KMS-11 (cell line): ENCODE measurements at regions not wholly inside any gene's neighbourhood (a gene's known extent, or its start where the extent isn't known, plus 50 kb on each side); places are given as distances from the start of the nearest gene placed in this dataset.

Experiments used
- H2AFZ ChIP-seq: fragments of 200-600 bp; sonication (generic); 2 replicates; pipeline ENCODE4 v1.6.1; 2016; ENCODE audit warnings: antibody characterized with exemption, mixed run types, low read depth
- H3K27ac ChIP-seq: fragments of 200-600 bp; sonication (generic); 2 replicates; pipeline ENCODE4 v1.6.1; 2016; ENCODE audit warnings: mild to moderate bottlenecking, mixed run types
- H3K27me3 ChIP-seq: fragments of 200-600 bp; sonication (generic); 2 replicates; pipeline ENCODE4 v1.6.1; 2017; ENCODE audit warnings: mild to moderate bottlenecking, low read depth, mixed run types, moderate library complexity; ENCODE audit not compliant: insufficient read depth
- H3K36me3 ChIP-seq: fragments of 200-600 bp; sonication (generic); 2 replicates; pipeline ENCODE4 v1.6.1; 2017; ENCODE audit warnings: mild to moderate bottlenecking, mixed run types; ENCODE audit not compliant: insufficient read depth
- H3K4me1 ChIP-seq: fragments of 200-600 bp; sonication (generic); 2 replicates; pipeline ENCODE4 v1.6.1; 2016; ENCODE audit warnings: mild to moderate bottlenecking, low read depth, mixed run types; ENCODE audit not compliant: poor library complexity, severe bottlenecking
- H3K4me2 ChIP-seq: fragments of 200-600 bp; sonication (generic); 2 replicates; pipeline ENCODE4 v1.7.0; 2016; ENCODE audit warnings: mild to moderate bottlenecking, mixed run types
- H3K4me3 ChIP-seq: fragments of 200-600 bp; sonication (generic); IDR thresholded peaks from 2 replicates; pipeline ENCODE4 v1.6.1; 2017; ENCODE audit warnings: low read depth, low read length, mixed read lengths; ENCODE audit not compliant: insufficient read depth
- H3K79me2 ChIP-seq: fragments of 200-600 bp; sonication (generic); 2 replicates; pipeline ENCODE4 v1.6.1; 2016; ENCODE audit warnings: low read depth, mixed run types; ENCODE audit not compliant: insufficient read depth
- H3K9ac ChIP-seq: fragments of 200-600 bp; sonication (generic); 2 replicates; pipeline ENCODE4 v1.6.1; 2016; ENCODE audit warnings: mild to moderate bottlenecking, mixed run types
- H4K20me1 ChIP-seq: fragments of 200-600 bp; sonication (generic); 2 replicates; pipeline ENCODE4 v1.6.1; 2016; ENCODE audit warnings: mild to moderate bottlenecking, mixed run types; ENCODE audit not compliant: insufficient read depth
- CTCF ChIP-seq: fragments of 200-600 bp; sonication (generic); conservative IDR thresholded peaks from 2 replicates; pipeline ENCODE4 v1.6.1; 2017; ENCODE audit warnings: low read depth, mild to moderate bottlenecking, antibody characterized with exemption, low read length, moderate library complexity, mixed read lengths

GRCh38 chr7:52723606-52724005, 311.8 kb upstream of the POM121L12 start:
- Histone ChIP-seq H3K9ac (no peak overlapping the region), H3K4me1 (no peaks in the 10 kb centered on the region), H3K4me2 (no peak overlapping the region)

GRCh38 chr7:52720856-52721255, 314.6 kb upstream of the POM121L12 start:
- Histone ChIP-seq H4K20me1 (no peaks in the 10 kb centered on the region), H3K4me1 (no peaks in the 10 kb centered on the region), H2AFZ (no peak overlapping the region), H3K79me2 (no peaks in the 10 kb centered on the region), H3K27ac (no peak overlapping the region), H3K9ac (no peak overlapping the region), H3K27me3 (no peaks in the 10 kb centered on the region), H3K4me3 (no peak overlapping the region), H3K36me3 (no peaks in the 10 kb centered on the region), H3K4me2 (no peak overlapping the region)
- no peak for TF ChIP-seq CTCF

More at GRCh38 chr7:52723606-52724005, 311.8 kb upstream of the POM121L12 start:
- no peak for TF ChIP-seq CTCF
- Histone ChIP-seq H3K27ac (no peak overlapping the region), H3K27me3 (no peaks in the 10 kb centered on the region), H2AFZ (no peak overlapping the region), H3K79me2 (no peaks in the 10 kb centered on the region), H4K20me1 (no peaks in the 10 kb centered on the region), H3K4me3 (no peak overlapping the region), H3K36me3 (no peaks in the 10 kb centered on the region)

- H3K27me3 ChIP-seq, result no peaks in the 10 kb centered on the region
- no peak overlapping the region for H3K9ac ChIP-seq
- H2AFZ ChIP-seq, result no peak overlapping the region
- no peaks in the 10 kb centered on the region for H3K79me2 ChIP-seq
- H3K36me3 ChIP-seq, result no peaks in the 10 kb centered on the region
- no peak overlapping the region for H3K4me3 ChIP-seq
- H3K4me1 ChIP-seq, result peaks cover under 1% of the 10 kb centered on the region
- no peak overlapping the region for H3K27ac ChIP-seq
- TF ChIP-seq CTCF, result no peak
- no peak overlapping the region for H3K4me2 ChIP-seq
- no peaks in the 10 kb centered on the region for H4K20me1 ChIP-seq
Measured at GRCh38 chr7:52719677-52720076, 315.8 kb upstream of the POM121L12 start.

- Histone ChIP-seq H3K4me2 (no peak overlapping the region), H3K4me3 (no peak overlapping the region), H2AFZ (no peak overlapping the region), H3K79me2 (no peaks in the 10 kb centered on the region), H3K27me3 (no peaks in the 10 kb centered on the region), H3K36me3 (no peaks in the 10 kb centered on the region), H3K27ac (no peak overlapping the region), H3K9ac (no peak overlapping the region), H4K20me1 (no peaks in the 10 kb centered on the region), H3K4me1 (peaks cover 41% of the 10 kb centered on the region)
- no peak for TF ChIP-seq CTCF
Measured at GRCh38 chr7:52715701-52716100, 319.7 kb upstream of the POM121L12 start.
